NOMO-1 (cell line): ENCODE measurements at regions not wholly inside any gene's neighbourhood (a gene's known extent, or its start where the extent isn't known, plus 50 kb on each side); places are given as distances from the start of the nearest gene placed in this dataset.
"Not testable (repeated sequence)": the region's sequence is repeated elsewhere in the genome, so short reads cannot be mapped to it uniquely, and the experiment has no call there.

ENCODE experiments used
- DNase-seq, 2 experiments: peaks; one replicate each; lab custom pipeline; 2025; ENCODE audit not compliant: unreplicated experiment in 2 of 2; lab: John Stamatoyannopoulos, UW

DNA sequence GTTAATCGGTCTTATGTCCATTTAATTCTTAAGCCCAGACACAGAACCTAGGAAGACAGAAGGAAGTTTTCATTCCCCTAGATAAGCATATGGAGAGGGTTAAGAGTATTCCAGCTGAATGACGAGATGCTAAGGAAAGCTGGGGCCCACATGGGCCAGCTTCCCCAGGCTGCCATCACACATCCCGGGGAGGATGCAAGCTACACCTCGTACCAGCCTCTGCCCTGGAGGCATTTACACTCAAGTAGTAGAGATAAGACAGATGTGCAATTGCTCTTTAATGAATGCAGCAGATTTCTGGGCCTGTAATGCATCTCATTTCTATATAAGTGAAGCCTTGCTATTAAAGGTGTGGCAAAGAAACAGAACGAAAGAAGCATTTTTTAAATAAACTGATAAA lies 144.5 kb downstream of the MEX3B start:
- DNase-seq, result no peak

DNA sequence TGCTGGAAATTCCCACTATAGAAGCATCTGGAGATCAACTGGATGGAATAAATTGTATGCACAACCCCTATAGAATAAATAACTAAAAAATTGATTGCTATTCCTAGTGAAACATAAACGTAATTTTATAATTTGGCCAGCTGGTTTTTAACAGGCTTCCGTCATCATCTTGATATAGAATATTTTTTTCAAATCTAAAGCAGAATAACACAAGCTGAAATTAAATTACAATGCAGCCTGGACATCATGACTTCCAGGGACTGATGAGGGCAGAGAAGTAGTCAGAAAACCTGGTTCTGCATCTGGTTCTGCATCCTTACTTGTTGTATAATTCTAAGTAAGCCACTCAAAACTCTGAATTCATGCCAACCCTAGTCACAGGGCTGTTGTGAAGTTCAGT lies 146.1 kb downstream of the MEX3B start:
- no peak for DNase-seq

DNA sequence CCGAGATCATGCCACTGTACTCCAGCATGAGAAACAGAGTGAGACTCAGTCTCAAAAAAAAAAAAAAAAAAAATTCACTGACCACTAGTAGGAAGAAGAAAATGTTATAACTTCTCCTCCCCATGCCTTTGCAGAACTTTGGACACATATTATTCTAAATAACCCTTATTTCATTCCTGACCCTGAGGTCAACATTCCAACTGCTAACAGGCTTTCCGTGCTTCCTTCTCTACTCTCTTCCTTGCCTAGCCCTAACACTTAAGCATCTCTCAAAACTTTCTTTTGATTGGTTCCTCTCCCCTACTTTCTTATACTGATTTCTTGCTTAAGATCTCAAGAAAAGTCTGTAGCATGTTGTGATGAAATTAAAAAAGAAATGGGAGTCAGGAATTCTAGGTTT lies 146.8 kb downstream of the MEX3B start:
- DNase-seq, result no peak

DNA sequence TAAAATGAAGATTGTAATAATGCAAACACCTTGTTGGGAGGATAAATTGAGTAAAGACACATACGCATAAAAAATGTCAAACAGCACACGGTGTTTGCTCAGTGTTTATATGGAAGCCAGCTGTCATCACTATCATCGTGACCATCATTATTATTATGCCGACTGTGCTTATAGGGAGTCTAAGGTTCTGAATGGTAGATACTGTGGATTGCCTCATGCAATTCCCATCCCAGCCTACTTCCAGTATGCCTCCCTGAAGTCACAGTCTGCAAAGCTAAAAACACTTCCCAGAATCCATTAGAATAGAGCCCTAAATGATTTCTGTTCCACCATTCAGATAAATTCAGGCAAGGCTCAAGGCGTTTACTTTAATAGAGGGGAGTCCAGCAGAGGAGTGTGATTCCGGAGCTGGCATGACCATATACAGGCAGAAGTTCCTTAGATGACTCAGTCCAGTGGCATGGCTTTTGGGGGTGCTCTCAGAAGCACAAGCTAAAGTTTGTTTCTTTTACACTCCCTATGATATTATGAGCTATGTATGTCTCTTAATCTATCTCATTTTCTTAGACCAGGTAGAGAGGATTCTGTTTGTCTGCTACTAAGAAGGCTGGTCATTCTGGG lies 148.7 kb downstream of the MEX3B start:
- DNase-seq, result no peak

DNA sequence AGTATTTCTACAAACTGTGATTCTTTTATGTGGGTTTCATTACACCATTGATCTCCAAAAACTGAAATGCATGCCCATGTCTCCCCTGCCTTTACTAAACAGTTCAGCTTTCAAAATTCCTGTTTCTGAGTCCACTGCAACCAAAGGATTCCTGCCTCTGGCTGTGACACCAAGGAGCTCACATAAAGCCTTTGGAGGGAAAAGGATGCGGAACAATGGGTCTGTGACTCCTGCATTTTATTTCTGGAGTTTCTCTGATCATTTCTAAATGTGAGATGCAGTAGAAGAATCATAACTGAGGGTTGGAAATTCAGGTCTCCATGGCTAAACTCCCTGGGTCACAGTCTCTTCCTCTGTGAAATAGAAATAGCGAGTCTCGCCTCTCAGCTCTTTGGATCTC lies 149.5 kb downstream of the MEX3B start:
- DNase-seq, result no peak

DNA sequence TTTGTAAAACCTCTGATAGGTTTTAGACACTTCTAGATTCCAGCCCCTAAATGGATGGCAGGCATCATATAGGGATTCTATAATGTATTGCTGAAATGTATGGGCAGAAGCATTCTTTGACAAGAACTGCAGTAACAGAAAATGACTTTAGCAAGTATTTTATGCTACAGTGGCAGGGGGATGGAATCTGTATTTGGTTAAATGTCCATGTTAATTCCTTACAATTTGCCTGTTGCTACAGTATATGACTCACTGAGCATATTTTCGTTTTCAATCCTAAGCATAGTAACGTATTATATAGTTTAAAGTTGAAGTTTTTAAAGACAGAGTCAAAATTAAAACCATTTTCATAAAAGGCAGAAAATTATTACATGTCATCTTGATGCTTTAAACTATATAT lies 150.1 kb downstream of the MEX3B start:
- no peak for DNase-seq

DNA sequence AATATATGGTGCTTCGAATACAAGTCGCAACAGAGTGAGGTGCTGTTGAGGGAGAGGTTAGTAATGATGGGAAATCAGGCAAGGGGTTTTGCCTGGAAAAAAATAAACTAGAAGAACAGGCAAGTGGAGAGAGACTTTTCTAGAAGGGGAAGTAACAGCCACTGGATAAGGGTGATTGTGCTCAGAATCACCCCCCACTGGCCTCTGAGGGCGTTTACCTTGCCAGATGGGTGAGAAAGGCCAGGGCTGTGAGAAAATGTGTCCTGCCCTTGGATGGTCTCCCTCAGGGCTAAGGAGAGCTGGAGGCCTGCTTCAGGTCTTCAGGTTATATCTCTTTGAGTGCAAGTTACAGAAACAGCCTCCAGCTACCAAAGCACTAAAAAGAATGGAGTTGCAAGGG lies 151.8 kb downstream of the MEX3B start:
- no peak for DNase-seq

DNA sequence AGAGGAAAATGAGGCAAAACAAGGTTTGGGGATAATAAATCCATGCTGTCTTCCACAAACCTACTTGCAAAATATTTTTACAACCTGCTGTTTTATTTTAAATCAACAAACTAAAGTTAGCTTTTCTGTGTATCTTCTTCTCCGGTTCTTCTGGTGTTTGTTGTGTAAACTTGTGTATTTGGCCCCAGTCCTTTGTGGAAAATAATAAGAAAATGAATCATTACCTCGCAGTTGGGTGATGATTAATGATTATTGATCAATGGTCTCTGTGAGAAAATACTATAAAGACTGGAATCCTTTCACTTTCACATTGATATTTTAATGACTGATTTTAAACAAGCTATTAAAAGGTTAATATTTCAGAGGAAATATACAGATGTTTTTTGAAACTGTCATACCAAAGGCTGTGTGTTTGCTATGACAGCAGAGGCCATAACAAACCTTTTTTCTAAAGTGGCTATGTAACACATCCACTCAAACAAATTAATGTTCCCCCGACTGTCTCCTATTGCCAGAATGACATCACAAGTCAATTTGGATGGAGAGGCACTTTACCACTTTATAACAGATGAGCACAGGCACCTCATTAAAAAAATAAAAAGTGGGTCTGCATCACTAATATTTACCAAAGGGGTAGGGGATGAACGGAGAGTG lies 152.5 kb downstream of the MEX3B start:
- no peak for DNase-seq

DNA sequence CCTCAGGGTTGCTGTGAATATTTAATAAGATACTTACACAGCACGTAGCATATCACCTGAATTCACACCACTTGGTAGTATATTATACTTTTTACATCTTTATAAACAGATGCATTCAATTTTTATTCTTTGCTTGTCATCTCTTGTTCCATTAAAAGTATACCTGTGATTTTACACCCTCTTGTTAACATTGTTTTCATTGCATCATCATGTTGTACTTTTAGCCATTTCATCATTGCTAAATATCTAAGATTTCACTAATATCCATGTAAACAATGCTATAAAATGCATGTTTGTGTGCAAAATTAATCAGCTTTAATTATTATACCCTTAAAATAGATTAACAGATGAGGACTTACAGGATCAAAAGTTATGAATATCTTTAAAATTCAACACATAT lies 155.3 kb downstream of the MEX3B start:
- DNase-seq, result no peak

DNA sequence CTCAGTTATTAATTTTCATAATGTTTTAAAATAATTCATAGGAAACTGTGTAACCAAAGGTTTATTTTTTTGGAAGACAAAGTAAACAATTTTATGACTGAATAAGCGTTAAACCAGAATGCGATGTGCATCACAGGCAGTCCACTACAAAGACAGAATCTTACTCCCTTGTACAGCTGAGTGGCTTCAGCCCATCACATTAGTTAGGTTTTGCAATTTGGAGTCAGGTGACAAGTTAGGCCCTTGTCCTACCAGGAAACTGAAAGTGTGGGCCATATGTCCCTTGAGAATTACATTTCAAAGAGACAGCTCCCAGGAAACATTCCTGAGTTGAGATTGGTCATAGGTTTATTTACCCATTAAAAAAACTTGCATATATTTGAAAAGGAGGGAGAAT lies 156.3 kb downstream of the MEX3B start:
- no peak for DNase-seq

DNA sequence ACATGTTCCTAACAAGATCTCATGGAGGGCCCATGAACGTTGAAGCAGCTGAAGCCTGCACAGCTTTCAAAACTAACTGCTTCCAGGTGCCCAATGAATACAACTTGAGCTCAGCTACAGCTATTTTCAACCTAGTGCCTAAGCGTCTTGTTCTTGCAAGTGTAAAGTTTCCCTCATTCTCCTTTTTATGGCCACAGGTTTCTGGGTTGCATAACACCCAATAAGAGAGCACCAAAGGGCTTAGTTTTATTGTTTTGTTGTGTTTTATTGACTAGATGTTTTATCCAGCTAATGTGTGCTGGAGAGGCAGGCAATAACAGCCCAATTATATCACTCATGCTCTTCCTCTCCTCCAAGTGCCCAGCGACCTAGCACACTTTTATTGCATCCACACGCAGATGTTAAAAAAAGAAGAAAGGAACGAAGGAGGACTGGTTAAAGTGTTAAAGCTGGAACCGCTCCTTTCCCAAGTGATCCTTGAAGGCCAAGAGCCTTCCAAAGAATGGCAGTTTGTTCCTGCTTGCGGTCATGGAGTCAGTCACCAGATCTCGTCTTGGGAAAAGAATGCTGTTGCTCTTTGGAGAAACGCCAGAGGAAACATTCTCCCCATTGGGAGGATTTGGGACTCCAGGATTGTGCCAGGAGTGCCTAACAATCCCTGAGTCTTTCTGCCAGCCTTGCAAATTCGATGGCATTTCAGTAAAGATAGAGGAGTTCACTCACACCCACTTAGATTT lies 156.9 kb downstream of the MEX3B start:
- DNase-seq, result peak in 1 of 2 experiments; percentile 1

DNA sequence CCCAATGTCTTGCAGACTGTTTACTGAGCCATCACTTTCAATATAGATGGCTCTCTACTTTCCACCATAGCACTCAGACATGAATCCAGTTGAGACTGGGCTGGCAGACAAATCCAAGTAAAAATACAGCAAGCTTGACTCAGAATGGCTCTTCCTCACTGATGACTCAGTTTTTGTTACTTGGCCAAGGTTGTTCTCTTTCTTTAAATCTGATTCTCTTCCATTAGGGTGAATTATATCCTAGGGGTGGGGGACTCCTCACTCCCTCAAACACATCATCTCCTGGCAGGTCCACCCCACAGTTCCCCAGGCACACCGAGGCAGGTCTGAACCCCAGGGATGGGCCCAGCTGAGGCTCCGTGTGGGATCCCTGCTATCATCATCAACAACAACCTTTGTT lies 157.9 kb downstream of the MEX3B start:
- DNase-seq, result no peak

DNA sequence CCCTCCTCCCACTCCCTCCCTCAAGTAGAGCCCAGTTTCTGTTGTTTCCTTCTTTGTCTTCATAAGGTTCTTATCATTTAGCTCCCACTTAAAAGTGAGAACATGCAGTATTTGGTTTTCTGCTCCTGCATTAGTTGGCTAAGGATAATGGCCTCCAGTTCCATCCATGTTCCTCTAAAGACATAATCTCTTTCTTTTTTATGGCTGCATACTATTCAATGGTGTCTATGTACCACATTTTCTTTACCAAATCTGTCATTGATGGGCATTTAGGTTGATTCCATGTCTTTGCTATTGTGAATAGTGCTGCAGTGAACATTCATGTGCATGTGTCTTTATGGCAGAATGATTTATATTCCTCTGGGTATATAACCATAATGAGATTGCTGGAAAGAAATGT lies 158.6 kb downstream of the MEX3B start:
- not testable (repeated sequence) for DNase-seq

DNA sequence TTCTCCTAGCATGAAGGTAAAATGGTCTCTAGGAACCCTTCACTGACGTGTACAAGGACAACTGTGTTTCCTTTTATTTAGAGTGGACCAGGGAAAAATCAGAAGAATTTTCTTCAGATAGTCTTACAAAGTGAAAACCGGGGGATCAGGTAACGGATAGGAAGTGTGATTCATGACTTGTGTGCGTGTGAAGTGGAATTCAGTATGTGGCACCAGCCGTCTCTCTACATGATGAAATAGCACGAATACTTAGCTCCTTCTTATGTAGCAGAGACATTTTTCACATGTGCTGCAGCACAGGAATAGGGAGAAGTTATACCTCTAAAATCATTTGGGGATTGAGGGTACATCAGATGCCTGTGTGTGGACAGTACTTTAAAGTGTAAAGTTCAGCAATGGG lies 159.2 kb downstream of the MEX3B start:
- no peak for DNase-seq

DNA sequence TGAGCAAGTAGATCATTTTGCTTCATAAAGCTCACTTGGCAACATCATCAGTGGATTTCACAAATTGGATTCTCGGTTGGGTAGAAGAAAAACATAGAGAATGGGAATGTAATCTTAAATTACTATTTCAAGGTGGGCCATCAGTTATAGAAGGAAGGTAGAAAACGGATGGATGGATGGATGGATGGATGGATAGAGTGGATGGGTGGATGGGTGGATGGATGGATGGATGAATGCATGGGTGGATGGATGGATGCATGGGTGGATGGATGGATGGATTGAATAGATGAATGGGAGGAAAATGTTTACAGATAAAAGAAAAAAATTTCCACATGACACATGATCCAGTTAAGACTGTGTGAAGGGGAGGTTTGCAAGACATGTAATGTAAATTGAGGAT lies 159.7 kb downstream of the MEX3B start:
- no peak for DNase-seq

DNA sequence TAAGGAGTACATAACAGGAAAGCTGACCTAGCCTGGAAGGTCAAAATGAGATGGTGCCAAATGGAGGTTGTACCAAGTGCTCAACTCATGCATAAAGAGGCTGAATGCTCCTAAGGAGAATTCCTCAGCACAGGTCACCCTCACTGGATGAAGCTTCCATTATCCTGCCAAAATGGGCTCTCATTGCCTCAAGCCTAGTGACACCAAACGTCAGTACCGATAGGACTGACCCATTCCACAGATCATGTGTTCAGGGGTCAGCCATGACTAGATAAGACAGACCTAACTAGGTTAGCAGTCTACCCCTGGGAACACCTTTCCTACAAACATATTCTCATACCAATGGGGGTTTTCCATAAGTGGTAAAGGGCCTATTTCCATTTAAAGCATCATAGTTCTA lies 160.7 kb downstream of the MEX3B start:
- DNase-seq, result no peak

DNA sequence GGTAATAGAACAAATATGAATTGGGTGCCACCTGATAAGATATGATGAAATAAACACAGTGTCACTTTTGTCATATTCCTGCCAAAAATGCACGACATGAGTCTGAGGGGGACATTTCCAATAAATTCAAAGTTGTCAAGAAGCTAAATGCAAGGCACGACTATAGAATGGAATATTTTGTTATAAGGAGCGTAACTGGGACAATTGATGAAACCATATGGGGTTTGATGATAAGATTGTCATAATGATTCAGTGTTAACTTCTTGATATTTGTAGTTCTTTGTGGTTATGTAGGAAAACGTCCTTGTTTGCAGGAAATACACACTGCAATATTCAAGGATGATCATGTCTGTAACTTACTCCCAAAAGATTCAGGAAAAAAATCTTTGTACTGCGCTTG lies 163.3 kb downstream of the MEX3B start:
- DNase-seq, result no peak

DNA sequence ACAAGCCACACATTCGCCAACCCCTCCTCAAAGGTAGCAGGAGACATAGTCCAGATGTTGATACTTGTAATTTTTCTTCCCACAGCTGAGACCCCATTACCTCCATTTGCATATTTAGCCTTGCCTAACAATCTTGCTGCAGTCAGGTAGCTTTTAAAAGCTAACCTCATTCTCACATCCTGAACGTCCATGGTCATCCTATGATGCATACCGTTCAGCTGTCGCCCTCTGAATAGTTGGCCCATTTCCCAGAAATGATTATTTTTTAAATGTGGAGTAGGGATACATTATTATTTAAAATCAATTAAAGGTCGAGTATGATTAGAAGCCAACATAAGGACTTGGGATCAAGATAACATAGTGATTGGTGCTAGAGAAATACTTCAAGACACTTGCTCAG lies 165.0 kb downstream of the MEX3B start:
- DNase-seq, result no peak

DNA sequence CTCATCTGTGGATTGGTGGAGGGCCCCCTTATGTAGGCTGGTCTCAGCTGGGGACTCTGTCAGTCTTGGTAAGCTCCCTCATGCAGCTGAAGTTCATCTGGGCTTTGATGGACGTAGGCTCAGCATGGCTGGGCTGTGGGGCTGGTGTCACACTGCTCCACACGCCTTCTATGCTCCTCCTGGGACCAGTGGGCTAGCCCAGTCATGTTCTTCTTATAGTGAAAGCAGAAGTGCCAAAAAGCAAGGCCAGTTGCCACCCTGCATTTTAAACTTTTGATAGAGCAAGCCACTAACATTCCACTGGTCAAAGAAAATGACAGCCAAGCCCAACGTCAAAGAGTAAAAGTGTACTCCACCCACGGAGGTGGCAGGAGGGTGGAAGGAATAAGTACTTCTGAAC lies 165.5 kb downstream of the MEX3B start:
- no peak for DNase-seq

DNA sequence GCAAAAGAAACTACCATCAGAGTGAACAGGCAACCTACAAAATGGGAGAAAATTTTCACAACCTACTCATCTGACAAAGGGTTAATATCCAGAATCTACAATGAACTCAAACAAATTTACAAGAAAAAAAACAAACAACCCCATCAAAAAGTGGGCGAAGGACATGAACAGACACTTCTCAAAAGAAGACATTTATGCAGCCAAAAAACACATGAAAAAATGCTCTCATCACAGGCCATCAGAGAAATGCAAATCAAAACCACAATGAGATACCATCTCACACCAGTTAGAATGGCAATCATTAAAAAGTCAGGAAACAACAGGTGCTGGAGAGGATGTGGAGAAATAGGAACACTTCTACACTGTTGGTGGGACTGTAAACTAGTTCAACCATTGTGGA lies 170.1 kb downstream of the MEX3B start:
- not testable (repeated sequence) for DNase-seq

DNA sequence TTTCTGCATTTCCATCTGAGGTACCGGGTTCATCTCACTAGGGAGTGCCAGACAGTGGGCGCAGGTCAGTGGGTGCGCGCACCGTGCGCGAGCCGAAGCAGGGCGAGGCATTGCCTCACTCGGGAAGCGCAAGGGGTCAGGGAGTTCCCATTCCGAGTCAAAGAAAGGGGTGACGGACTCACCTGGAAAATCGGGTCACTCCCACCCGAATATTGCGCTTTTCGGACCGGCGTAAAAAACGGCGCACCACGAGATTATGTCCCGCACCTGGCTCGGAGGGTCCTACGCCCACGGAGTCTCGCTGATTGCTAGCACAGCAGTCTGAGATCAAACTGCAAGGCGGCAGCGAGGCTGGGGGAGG lies 175.1 kb downstream of the MEX3B start:
- DNase-seq, result not testable (repeated sequence)

DNA sequence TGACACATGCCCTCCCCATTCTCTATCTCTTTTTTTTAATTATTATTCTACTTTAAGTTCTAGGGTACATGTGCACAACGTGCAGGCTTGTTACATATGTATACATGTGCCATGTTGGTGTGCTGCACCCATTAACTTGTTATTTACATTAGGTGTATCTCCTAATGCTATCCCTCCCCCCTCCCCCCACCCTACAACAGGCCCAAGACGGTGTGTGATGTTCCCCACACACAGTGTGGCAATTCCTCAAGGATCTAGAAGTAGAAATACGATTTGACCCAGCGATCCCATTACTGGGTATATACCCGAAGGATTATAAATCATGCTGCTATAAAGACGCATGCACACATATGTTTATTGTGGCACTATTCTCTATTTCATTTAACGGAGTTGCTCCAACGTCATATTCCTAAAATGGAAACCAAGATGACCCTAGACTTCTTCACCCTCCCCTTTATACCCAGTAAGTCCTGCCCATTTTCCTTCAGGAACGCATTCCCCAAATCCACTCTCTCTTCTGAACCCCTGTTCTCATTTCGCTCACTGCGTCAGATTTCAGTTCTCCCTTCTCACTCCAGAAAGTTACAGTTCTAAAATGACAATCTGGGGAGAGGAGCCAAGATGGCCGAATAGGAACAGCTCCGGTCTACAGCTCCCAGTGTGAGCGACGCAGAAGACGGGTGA lies 175.6 kb downstream of the MEX3B start:
- not testable (repeated sequence) for DNase-seq
